ENCODE measurements at regions not wholly inside any gene's neighbourhood (a gene's known extent, or its start where the extent isn't known, plus 50 kb on each side); places are given as distances from the start of the nearest gene placed in this dataset.
"Not testable (repeated sequence)": the region's sequence is repeated elsewhere in the genome, so short reads cannot be mapped to it uniquely, and the experiment has no call there.

- DNase-seq (ENCODE audit: low read depth in 2 of 2): no peak
These were observed 126.2 kb upstream of the EYA4 start for GRCh38 chr6:133114973-133115372.

DNA sequence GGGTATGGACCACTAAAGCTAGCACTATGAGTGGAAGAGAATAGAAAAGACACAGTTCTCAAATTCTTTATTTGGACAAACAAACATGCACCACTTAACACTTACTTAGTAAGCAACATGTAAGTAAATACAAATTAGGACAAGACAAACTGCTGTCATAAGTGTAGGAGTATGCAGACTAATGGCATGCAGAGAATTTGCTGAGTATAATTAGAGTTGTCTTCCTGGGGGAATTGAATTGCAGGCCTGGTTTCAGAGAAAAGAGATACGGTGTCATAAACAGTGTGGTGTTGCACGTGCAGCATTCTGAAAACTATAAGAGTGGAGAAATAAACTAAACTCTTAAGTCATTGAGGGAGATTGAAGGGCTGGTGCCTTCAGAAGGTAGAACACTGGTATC, 125.2 kb upstream of the EYA4 start:
- DNase-seq (ENCODE audit: low read depth in 2 of 2): no peak

DNA sequence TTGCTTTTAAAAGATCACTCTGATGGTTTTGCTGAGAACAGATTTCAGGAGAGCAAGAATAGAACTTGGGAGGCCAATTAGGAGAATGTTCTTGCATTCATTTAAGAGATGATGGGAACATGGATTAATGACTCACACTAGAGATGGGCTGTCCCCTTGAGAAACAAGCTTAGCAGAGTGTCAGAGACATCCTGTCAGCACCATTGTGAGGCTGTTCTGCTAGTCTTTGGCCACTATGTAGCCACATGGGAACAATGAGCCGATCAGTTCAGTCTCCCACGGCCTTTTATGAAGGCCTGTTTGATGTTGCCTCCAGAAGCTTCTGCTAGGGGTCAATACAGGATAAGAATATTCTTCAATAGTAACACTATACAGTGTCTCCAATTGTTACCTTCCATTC, 113.0 kb upstream of the EYA4 start:
- DNase-seq (ENCODE audit: low read depth in 2 of 2): no peak

DNA sequence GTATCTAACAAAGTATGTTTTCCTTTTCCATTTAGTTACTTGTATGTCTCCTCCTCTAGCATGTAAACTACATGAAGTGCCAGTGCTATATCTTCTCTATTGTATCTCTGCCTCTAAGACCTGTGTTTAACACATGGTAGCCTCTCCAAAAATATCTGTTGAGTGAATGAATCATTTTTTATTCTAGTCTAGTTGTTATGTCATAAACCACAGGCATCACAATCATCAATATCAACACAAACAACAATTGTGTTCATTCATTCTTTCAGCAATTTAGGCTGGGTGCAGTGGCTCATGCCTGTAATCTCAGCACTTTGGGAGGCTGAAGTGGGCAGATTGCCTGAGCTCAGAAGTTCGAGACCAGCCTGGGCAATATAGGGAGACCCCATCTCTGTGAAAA, 111.6 kb upstream of the EYA4 start:
- DNase-seq (ENCODE audit: low read depth in 2 of 2): no peak

GRCh38 chr6:133130863-133131262, 110.3 kb upstream of the EYA4 start:
- no peak for DNase-seq (ENCODE audit: low read depth in 2 of 2)

DNA sequence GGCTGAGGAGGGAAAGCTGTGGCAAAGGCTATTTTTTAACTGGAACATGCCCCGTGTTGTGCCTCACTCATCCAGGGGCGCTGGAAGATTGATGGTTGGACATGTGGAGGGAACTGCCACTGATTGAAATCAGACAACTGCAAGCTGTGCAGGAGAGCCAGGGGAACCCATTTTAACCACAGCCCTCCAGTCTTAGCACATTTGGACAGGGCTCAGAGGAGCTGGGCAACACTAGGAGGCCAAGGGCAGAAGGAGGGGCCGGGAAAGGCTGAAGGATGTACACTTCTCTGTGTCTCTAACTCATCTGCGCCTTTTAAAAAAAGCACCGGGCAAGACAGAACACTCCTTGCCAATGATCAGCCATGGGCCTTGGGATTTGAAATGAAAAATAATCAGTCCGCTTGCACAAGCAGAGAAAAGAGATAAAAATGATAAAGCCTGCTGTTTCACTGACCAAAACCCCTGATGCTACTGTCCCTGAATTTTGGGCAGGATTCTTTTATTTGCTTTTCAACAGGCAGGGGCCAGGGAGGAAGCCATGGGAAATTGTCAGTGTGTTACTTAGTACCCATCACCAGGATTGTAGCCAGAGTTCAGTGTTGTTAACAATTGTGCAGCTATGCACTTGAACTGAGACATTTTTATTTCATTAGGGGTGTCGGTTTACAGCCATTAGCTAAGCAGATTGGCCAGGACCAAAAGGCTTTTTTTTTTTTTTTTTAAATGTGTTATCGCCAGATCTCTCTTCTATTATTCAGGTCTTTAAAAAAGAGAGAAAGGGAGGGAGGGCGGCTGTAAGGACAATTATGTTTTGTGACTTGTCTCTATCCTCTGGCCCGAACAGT, 109.3 kb upstream of the EYA4 start:
- DNase-seq (ENCODE audit: low read depth in 2 of 2): no peak

DNA sequence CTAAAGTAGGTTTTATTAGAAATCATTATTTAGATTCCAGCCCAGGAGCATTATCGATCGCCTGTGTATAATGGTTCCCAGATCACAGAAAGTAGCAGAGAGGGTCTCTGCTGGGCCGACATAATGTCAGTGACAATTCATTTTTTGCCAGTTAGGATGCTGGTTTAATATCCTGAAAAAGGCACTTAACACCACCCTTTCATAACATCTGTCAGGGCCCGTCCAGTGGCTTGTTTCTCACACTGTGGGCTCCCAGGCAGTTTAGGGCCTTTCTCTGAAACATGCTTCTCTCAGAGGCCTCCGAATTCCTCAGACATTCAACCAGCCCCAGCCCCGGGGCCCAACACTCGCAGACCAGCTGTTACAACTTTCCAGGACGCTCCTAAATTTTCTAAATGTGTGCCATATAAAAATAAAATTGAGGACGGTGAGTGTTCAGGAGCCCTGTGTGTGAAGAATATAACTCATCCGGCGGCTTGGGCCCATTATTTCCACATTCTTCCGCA, 108.6 kb upstream of the EYA4 start:
- no peak for DNase-seq (ENCODE audit: low read depth in 2 of 2)

DNA sequence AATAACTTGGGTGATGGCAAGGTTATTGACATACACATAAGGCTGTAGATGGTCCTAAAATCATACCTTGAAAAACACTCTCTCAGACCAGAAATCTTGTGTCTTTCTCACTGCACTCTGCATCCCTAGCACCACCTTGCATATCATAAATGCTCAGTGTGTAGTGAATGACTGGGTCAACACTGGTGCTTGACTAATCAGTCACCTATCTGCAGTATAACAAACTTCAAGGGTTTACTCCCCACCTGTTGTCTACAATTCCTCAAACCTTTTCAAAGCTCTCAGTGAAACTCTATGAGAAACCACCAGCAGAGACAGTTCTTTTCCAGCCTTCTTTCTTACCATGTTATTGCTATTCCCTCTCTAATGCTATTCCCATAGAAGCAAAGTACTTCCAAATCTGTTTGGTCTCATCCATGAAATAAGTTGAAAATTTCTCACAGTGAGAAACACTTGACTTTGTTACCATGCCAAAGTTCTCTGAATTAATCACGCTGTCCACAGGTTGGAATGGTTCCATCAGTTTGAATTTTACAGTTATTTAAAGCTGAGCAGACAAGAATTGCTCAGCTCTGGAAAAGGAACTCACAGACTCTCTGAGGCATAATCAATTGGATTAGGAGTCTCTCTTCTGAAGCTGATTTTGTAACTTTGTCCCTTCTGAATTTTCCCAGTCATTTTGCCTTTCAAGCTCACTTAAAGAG, 104.8 kb upstream of the EYA4 start:
- DNase-seq (ENCODE audit: low read depth in 2 of 2): no peak

GRCh38 chr6:133147470-133148184, 93.5 kb upstream of the EYA4 start:
- not testable (repeated sequence) for DNase-seq (ENCODE audit: low read depth in 2 of 2)

DNA sequence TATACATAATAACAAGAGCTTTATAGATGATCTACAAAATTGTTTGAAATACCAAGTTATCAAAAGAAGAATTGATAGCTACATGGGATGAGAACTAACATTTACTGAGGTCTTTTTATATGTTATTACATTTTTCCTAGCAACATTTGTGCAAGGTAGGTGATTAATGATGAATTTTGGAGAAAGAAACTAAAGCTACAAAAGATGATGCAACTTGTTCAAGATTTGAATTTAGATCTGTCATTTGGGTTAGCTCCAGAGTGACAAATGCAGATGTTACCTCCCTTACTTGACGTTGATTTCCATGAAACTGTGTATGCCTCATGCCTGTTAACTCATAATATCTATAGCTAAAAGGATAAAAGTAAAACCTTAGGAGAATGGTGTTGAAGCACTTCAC, 84.5 kb upstream of the EYA4 start:
- DNase-seq (ENCODE audit: low read depth in 2 of 2): no peak

GRCh38 chr6:133157995-133158394, 83.2 kb upstream of the EYA4 start:
- DNase-seq (ENCODE audit: low read depth in 2 of 2): no peak

GRCh38 chr6:133159255-133159795, 81.8 kb upstream of the EYA4 start:
- DNase-seq (ENCODE audit: low read depth in 2 of 2): no peak

GRCh38 chr6:133160536-133160935, 80.6 kb upstream of the EYA4 start:
- DNase-seq (ENCODE audit: low read depth in 2 of 2): no peak

- no peak for DNase-seq (ENCODE audit: low read depth in 2 of 2)
These were observed 75.9 kb upstream of the EYA4 start for GRCh38 chr6:133165235-133165634.

DNA sequence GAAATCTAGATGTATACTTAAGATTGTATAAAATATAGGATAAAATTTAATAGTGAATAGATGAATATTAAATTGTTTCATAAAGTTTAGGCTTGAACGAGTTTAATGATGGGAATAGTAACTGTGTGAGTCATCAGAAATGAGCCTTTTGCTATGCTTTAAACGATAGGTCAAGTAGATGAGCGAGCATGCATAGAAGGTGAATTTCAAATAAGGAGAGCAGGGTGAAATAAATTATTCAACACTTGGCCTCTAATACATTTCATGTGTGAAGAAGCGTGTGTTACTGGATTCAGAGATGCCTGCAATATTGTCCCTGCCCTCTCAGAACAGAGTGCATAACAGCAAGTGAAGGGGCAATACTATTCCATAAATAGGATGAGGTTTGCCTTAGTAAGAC, 74.4 kb upstream of the EYA4 start:
- no peak for DNase-seq (ENCODE audit: low read depth in 2 of 2)

DNA sequence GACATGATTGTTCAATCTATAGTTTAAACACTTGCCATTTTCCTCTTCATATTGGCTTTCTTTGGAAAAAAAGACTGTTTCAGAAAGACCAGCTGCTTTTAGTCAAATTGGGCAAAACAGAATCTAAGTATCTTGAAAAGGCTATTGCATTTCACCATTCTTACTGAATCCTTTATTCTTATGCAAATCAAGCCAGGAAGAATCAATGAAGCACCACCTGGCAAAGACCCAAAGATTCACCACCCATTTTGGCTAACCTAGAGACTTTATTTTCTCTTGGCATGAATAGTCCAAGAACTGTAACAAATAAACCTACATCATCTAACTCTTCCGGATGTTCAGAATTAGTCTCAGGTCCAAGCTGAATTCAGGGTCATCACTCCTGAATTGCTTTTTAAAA, 71.3 kb upstream of the EYA4 start:
- DNase-seq (ENCODE audit: low read depth in 2 of 2): no peak

DNA sequence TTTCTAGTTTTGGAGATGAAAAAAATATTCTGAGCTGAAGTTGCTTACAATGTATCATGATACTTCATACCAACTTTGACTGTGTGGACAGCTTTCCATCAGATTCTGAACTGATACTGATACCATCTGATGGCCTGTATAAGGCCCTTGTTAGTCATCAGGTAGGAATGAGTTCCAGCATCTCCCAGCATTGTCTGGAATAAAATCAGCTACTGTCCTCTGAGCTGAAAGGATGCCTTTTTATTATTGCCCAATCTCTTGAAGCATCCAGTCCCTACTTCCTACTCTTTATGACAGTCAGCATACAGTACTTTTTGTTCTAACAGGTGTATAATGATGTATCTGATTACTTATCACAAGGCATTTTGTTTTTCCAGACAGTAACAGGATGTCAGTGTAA, 70.6 kb upstream of the EYA4 start:
- DNase-seq (ENCODE audit: low read depth in 2 of 2): no peak

- DNase-seq (ENCODE audit: low read depth in 2 of 2): no peak
These were observed 69.1 kb upstream of the EYA4 start for GRCh38 chr6:133171989-133172604.

DNA sequence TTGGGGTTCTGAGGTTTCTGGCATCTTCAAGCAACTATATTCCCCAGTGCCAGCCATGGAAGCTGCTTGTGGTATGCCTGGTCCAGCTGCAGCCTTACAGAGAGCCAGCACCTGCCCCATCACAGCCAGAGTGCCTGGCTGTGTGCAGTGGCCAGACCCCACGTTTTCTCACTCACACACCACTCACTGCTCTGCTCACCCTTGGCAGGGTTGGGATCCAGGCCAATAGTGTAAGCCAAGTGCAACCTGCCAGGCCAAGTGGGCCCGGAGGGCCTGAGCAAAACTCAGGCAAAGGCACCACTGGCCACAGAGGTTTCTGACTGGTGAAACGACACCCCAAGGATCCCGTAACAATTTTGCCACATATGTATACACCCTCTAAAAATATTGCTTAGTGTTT, 67.9 kb upstream of the EYA4 start:
- DNase-seq (ENCODE audit: low read depth in 2 of 2): no peak

GRCh38 chr6:133179481-133179880, 61.7 kb upstream of the EYA4 start:
- DNase-seq (ENCODE audit: low read depth in 2 of 2): no peak

DNA sequence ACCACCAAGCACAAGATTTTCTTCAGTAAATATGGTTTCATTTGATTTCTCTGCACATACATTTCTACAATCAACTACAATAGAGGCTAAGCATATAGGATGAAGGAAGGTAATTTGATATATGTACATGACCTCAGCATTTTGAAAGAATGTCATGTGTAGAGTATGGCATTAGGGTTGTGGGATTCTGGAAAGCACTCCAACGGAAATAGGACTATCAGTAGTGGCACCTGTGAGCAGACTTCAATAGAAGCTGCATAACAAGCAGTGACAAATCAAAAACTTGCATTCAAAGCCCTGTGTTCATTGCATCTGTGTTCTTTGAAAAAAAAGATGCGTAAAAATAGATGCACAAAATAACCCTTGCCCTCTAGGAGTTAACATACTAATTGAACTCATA, 57.5 kb upstream of the EYA4 start:
- no peak for DNase-seq (ENCODE audit: low read depth in 2 of 2)

All from stimulated activated CD8-positive, alpha-beta memory T cell treated with anti-CD3 and anti-CD28 coated beads, Interleukin-15, amount 100 ng/mL, for 48 hours (primary cell).